ENCODE measurements at regions not wholly inside any gene's neighbourhood (a gene's known extent, or its start where the extent isn't known, plus 50 kb on each side); places are given as distances from the start of the nearest gene placed in this dataset.

- Histone ChIP-seq H3K9me3 (no peaks in the 10 kb centered on the region), H3K4me1 (peaks cover 0 to 8% (median 0%) of the 10 kb centered on the region in 9 donors), H3K27me3 (peaks cover 0 to 4% (median 0%) of the 10 kb centered on the region in 7 donors), H3K4me3 (no peak overlapping the region), H3K36me3 (no peaks in the 10 kb centered on the region), H3K27ac (no peak overlapping the region)
- no peak for DNase-seq
- no peak for ATAC-seq
- TF ChIP-seq CTCF (IDR thresholded peaks at IDR 0.05) = no peak
- WGBS, 2 donors = 62 to 72% methylated on average over 11 of the region's 11 CpGs
- intact Hi-C loops (cut with DNase I) = no loop called here
These were observed 222.2 kb upstream of the NRP1 start for GRCh38 chr10:33556620-33557019.

GRCh38 chr10:33556103-33556502 lies 221.6 kb upstream of the NRP1 start:
- H3K9me3 ChIP-seq = no peaks in the 10 kb centered on the region
- 85 to 93% methylated on average over 1 of the region's 1 CpG for WGBS, 2 donors
- TF ChIP-seq CTCF (IDR thresholded peaks at IDR 0.05) = no peak
- peaks cover 0 to 8% (median 0%) of the 10 kb centered on the region in 9 donors for H3K4me1 ChIP-seq
- no peak overlapping the region for H3K27ac ChIP-seq
- H3K27me3 ChIP-seq = peaks cover 0 to 4% (median 0%) of the 10 kb centered on the region in 7 donors
- DNase-seq (no peak), ATAC-seq (peak in 3 of 8 donors; percentile 33 to 71 (median 39))
- intact Hi-C loops (cut with DNase I) = no loop called here
- H3K36me3 ChIP-seq = no peaks in the 10 kb centered on the region
- H3K4me3 ChIP-seq = no peak overlapping the region

GRCh38 chr10:33553748-33554571 lies 219.5 kb upstream of the NRP1 start:
- intact Hi-C loops (cut with DNase I) = no loop called here
- ATAC-seq (no peak), DNase-seq (no peak)
- no peak overlapping the region for H3K4me3 ChIP-seq
- no peaks in the 10 kb centered on the region for H3K9me3 ChIP-seq
- no peak overlapping the region for H3K27ac ChIP-seq
- no peak for TF ChIP-seq CTCF (IDR thresholded peaks at IDR 0.05)
- peaks cover 0 to 8% (median 0%) of the 10 kb centered on the region in 9 donors for H3K4me1 ChIP-seq
- H3K27me3 ChIP-seq = peaks cover 0 to 4% (median 0%) of the 10 kb centered on the region in 7 donors
- WGBS, 2 donors = 79 to 88% methylated on average over 11 of the region's 11 CpGs
- H3K36me3 ChIP-seq = no peaks in the 10 kb centered on the region

GRCh38 chr10:33552290-33552689 lies 217.8 kb upstream of the NRP1 start:
- DNase-seq (no peak), ATAC-seq (no peak)
- intact Hi-C loops (cut with DNase I) = no loop called here
- H3K27ac ChIP-seq = no peak overlapping the region
- no peaks in the 10 kb centered on the region for H3K36me3 ChIP-seq
- TF ChIP-seq CTCF (IDR thresholded peaks at IDR 0.05) = no peak
- H3K4me3 ChIP-seq = no peak overlapping the region
- peaks cover 0 to 4% (median 0%) of the 10 kb centered on the region in 7 donors for H3K27me3 ChIP-seq
- no peaks in the 10 kb centered on the region for H3K9me3 ChIP-seq
- WGBS, 2 donors = 66 to 76% methylated on average over 4 of the region's 4 CpGs
- peaks cover 0 to 8% (median 0%) of the 10 kb centered on the region in 9 donors for H3K4me1 ChIP-seq
